Left hindlimb (tissue), 1 donor: ENCODE measurements at regions not wholly inside any gene's neighbourhood (a gene's known extent, or its start where the extent isn't known, plus 50 kb on each side); places are given as distances from the start of the nearest gene placed in this dataset.
"Not testable (repeated sequence)": the region's sequence is repeated elsewhere in the genome, so short reads cannot be mapped to it uniquely, and the experiment has no call there.

Experiments
- DNase-seq: peaks from one replicate; pipeline ENCODE4 v3.0.0-alpha.2; 2018

GRCh38 chr2:52510432-52510831, 1257.2 kb upstream of the CHAC2 start:
- DNase-seq: no peak

- no peak for DNase-seq
Observed at GRCh38 chr2:52502476-52502860, 1265.1 kb upstream of the CHAC2 start.

DNA sequence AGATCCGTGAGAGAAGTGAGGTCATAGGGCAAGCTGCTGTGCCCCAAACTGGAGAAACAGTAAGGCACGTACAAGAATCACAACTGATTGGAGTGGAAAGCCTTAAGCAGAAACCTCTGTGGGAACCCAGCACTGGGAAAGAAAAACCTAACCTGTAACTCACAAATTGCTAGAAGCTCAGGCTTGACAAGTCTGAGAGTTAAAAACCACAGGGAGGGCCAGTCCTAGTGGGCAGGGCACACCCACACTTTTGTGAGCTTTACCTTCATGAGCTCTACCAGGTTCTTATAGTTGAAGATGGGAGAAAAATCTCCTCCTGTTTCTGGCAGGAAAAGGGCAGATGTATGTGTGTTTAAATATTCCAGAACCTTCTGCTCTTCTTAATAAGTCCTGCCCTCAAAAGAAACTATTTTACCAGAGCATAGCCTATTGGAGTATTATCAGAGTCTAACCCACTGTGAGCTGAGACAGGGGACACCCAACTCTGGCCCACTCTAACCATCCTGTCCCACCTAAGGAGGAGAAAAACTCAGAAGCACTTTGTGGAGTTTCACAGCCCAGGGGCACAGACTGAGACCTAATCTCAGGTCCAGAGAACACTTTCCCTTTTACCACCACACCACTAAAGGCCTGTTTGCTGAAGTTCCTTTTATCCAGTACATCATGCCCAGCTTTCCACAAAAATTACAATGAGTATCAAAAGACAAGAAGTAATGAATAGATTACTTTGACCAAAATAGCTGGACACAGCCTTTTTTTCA, 1265.7 kb upstream of the CHAC2 start:
- no peak for DNase-seq

DNA sequence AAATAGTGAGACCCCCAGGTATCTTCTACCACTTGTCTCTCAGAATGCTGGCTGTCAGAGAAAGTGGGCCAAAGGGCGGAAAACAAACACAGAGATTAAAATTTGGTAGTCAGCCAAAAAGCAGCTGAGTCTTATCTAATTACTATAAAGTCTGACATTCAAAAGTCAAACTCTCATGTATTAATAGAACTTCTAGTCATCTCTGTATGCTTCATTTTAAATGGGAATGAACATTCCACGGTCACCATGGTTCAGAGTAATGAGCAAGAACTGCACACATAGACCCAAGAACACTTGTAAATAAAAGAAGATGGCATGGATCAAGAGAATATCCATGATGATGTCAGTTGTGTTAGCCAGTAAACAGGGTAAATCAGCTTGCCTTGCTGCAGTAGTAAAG, 1267.0 kb upstream of the CHAC2 start:
- no peak for DNase-seq

GRCh38 chr2:52498077-52498750, 1269.4 kb upstream of the CHAC2 start:
- DNase-seq: no peak

DNA sequence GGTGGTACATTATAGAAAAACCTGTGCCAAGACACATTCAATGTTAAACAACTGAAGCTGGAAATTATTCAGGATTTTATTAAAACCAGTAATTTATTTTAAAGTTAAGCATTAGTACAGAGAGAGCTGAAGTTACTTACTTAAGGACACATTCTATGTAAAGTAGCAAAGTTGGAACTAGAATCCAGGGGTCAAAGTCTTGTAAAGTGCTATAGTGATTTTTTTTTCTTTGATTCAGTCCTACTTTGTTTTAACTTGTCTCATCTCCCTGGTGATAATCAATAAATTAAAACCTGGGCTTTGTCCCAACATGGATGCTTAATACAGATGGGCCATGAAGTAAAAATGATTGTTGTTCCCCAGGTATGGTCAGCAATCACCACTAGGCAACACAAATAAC, 1271.8 kb upstream of the CHAC2 start:
- DNase-seq: no peak

DNA sequence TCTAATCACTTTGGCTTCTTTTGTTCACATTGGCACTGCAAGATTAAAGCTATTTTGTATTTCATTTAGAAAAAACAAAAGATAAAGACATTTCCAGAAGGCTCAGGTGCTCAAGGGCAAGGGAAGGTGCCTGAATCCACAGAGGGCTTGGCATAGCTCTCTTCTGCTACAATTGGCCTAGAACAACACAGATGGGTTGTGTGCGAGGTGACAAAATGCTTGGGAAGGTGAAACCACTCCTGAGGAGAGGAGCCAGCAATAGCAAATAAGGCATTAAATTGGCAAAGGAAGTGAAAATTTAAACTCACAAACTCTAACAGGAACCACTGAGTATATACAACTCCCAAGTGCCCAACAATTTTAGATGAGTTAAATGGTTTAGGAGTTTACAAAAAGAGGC, 1290.4 kb upstream of the CHAC2 start:
- DNase-seq: no peak

- no peak for DNase-seq
Observed at GRCh38 chr2:52475590-52475989, 1292.0 kb upstream of the CHAC2 start.

DNA sequence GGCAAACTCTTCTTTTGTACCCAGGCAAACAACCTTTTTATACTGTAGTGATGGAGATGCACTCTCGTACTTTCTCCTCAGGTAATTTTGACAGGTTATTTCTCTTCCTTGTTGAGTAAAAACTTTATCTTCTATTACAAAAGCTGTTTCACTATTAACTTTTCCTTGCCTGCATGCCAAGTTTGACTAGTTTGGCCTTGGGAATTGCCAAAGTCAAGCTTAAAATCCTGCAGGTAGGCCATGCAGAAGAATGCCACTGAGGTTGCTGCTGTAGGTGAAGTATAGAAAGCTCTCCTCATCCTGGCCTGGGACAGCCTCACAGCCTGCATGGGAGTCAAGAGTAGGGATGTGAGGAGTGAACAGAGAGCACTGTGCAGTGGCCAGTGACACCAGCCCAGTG, 1293.5 kb upstream of the CHAC2 start:
- DNase-seq: no peak

GRCh38 chr2:52473526-52473925, 1294.1 kb upstream of the CHAC2 start:
- no peak for DNase-seq

DNA sequence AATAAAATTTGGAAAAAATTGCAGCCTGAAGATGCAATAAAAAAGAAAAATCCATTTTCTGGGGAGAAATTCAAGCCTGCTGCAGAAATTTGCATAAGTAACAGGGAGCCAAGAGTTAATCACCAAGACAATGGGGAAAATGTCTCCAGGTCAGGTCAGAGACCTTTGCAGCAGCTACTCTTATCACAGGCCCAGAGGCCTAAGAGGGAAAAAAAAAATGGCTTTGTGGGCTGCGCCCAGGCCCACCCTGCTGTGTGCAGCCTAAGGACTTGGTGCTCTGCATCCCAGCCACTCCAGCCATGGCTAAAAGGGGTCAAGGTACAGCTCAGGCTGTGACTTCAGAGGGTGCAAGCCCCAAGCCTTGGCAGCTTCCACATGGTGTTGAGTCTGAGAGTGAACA, 1297.1 kb upstream of the CHAC2 start:
- DNase-seq: not testable (repeated sequence)

DNA sequence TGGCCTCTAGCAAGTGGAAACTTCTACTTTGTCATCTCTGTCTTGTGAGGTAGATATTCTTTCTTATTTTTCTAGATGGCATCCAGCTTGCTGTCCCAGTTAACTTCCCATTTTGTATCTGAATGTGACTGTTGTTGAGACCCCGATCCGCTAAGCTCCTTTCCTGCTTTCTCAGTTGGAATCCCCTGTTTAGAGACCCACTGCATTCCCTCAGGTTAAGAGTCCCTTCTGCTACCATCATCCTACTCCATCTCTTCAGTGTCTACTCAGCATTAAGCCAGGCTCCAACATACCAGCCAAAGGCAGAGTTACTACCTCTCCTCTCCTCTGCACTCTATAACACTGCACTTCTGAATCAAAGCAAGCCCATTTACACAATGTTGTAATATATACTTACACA, 1300.4 kb upstream of the CHAC2 start:
- no peak for DNase-seq

DNA sequence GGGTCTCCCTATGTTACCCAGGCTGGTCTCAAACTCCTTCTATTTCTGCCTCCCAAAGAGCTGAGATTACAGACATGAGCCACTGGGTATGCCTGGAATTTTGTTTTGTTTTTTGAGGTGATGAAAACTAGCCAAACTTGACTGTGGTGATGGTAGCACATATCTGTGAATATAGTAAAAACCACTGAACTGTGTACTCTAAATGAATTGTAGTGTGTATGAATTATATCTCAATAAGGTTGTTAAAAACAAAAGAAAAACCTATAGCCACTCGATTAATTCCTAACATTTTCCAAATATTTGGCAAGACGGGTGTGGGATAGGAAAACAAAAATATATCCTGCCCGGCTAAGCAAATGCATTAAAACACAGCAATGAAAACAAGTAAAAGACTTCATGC, 1302.3 kb upstream of the CHAC2 start:
- no peak for DNase-seq

DNA sequence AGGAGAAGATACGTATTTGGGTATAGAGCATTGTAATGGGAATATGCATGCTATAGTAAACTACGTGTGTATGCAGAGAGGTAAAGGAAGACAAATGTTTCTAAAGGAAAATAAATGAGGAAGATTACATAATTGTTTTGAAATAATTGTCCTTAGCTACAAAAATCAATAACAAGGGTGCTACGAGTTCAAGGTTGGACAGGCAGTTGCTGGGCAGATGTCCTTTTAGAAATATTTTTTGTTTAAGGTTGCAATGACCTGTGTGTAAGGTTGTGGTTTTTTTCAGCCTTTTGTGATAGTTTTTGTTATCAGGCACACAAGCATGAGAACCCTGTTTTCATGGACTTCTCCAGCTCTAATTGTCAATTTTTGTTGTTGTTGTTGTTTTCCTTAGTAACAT, 1304.1 kb upstream of the CHAC2 start:
- DNase-seq: no peak

DNA sequence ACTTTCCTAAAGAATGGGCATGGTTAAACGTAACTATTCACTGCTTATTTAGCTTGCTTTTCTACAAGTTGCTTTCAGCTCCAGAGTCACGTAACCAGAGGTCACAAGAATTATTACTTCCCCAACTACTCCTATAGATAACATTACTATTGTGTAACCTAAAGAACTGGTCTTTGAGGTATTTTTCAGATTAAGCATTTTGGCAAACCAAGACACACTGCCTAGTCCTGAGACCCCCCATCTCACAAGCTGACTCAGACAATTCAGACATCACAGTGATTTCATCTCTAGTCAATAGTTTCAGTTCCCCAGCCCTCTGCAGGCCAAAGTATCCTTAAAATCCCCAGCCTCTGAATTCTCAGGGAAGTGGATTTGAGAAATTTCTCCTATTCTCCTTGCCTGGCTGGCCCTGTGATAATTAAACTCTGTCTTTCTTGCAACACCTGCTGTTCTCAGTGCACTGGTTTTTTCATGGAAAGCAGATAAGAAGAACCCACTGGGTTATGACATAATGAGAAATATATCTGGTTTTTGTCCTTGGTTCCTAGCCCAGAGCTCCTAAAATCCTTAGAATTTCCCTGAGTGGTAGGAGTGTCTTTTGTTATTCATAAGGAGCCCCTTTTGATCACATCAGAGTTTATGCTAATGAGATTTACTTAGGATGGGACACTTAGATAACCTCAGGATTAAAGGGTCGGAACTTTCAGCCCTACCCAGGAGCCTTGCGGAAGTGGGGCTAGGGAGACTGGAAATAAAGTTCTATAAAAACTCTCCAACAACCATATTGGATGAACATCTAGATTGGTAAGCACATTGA, 1310.8 kb upstream of the CHAC2 start:
- no peak for DNase-seq

DNA sequence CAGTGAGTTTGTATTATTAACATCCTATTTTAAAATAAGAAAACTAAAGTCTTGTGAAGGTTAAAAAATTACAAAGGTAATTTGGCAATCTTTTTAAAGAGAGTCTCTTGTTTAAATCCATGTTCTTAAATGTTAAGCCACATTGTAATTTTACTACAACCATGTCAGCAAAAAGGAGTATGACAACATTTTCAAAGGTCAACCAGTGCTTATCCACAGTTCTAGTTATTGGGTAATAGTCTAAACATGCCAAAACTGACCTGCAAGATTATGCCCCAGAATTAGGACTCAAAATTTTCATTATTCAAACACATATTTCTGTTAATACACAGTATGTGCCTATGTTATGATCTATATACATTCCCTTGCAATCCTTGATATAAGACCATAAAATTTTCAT, 1312.6 kb upstream of the CHAC2 start:
- no peak for DNase-seq

GRCh38 chr2:52452201-52452600, 1315.4 kb upstream of the CHAC2 start:
- no peak for DNase-seq

DNA sequence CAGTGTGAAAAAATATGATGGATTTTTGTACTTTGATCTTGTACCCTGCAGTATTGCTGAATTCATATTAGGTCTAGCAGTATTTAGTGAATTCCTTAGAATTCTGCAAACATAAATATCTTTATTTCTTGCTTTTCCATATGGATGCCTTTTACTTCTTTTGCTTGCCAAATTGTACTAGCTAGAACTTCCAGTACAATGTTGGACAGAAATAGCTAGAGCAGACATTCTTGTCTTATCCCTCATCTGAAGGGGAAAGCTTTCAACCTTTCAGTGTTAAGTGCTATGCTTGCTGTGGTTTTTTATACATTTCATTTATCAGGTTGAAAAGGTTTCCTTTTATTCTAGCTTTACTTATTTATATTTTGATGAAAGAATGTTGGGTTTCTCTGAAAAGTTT, 1321.9 kb upstream of the CHAC2 start:
- DNase-seq: no peak

- DNase-seq: no peak
Observed at GRCh38 chr2:52431352-52431760, 1336.2 kb upstream of the CHAC2 start.

- DNase-seq: no peak
Observed at GRCh38 chr2:52429740-52430139, 1337.9 kb upstream of the CHAC2 start.

- DNase-seq: no peak
Observed at GRCh38 chr2:52429171-52429570, 1338.4 kb upstream of the CHAC2 start.

DNA sequence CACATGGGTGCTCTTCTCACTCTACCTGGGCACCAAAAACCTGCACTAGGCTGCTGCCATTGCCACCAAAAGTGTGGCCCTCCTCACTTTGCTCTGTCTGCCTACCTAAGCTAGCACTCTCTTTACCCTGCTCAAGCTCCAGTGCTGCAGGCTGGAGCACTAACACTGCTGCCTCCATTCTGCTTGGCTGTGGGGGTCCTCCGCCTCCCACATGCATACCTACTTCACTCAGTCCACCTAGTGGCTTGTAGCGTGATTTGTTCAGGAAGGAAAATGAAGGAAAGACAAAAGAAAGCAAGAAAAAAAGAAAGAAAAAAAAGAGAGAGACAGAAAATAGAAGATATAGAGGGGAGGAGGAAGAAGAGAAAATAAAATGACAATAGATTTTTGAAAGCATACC, 1339.4 kb upstream of the CHAC2 start:
- no peak for DNase-seq

- no peak for DNase-seq
Observed at GRCh38 chr2:52423655-52424054, 1343.9 kb upstream of the CHAC2 start.

DNA sequence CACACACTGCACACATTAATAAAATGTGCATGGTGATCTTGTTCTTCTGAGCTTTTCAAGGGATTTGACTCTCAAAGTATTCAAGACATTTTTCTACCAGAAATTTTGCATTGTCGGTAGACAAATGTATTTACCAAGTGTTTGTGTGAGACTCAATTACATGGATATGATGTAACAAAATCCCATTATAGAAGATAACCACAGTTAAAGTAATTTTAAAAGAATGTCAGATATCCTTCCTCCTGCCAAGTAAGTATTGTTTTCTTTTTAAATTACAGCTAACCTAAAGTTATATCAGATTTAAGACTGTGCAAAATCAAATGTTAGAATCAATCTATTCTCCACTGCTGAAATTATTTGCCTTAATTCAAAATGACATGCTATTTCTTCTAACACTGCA, 1344.5 kb upstream of the CHAC2 start:
- DNase-seq: no peak
